ENCODE measurements at regions not wholly inside any gene's neighbourhood (a gene's known extent, or its start where the extent isn't known, plus 50 kb on each side); places are given as distances from the start of the nearest gene placed in this dataset.

- no peak for DNase-seq (ENCODE audit: low spot score)
- Histone ChIP-seq H3K27ac (ENCODE audit: low read depth, low read length, poor library complexity, severe bottlenecking) (no peak overlapping the region), H3K4me1 (ENCODE audit: insufficient read depth, low read length, poor library complexity, severe bottlenecking) (no peaks in the 10 kb centered on the region), H3K4me3 (ENCODE audit: low read depth, low read length, poor library complexity, severe bottlenecking) (no peak overlapping the region), H3K9me3 (ENCODE audit: low read depth, low read length, poor library complexity, severe bottlenecking) (no peaks in the 10 kb centered on the region), H3K27me3 (replicated peaks; ENCODE audit: insufficient read depth, low read depth, low read length, poor library complexity) (no peaks in the 10 kb centered on the region), H3K36me3 (ENCODE audit: insufficient read depth, low read length, poor library complexity, severe bottlenecking) (no peaks in the 10 kb centered on the region)
- ChIA-PET POLR2A (ENCODE audit: low non-redundant PET) (no interaction called here), CTCF (no interaction called here)
- intact Hi-C loops (cut with micrococcal nuclease; ENCODE audit: unreplicated experiment): no loop called here
- no peak for TF ChIP-seq EZH2 (IDR thresholded peaks at IDR 0.05; ENCODE audit: borderline replicate concordance, low read depth, low read length, poor library complexity, severe bottlenecking)
- no peak for TF ChIP-seq CTCF (conservative IDR thresholded peaks at IDR 0.05; ENCODE audit: low read depth, low read length)
- no TSS peak for BruUV-seq (replicated peaks)
These were observed 68.1 kb upstream of the TLE3 start for GRCh38 chr15:70165716-70166284.

- Histone ChIP-seq H3K9me3 (ENCODE audit: low read depth, low read length, poor library complexity, severe bottlenecking) (no peaks in the 10 kb centered on the region), H3K4me3 (ENCODE audit: low read depth, low read length, poor library complexity, severe bottlenecking) (no peak overlapping the region), H3K36me3 (ENCODE audit: insufficient read depth, low read length, poor library complexity, severe bottlenecking) (no peaks in the 10 kb centered on the region), H3K27me3 (replicated peaks; ENCODE audit: insufficient read depth, low read depth, low read length, poor library complexity) (no peaks in the 10 kb centered on the region), H3K27ac (ENCODE audit: low read depth, low read length, poor library complexity, severe bottlenecking) (no peak overlapping the region), H3K4me1 (ENCODE audit: insufficient read depth, low read length, poor library complexity, severe bottlenecking) (no peaks in the 10 kb centered on the region)
- no peak for DNase-seq (ENCODE audit: low spot score)
- ChIA-PET CTCF (no interaction called here), POLR2A (ENCODE audit: low non-redundant PET) (no interaction called here)
- TF ChIP-seq EZH2 (IDR thresholded peaks at IDR 0.05; ENCODE audit: borderline replicate concordance, low read depth, low read length, poor library complexity, severe bottlenecking) (no peak), CTCF (conservative IDR thresholded peaks at IDR 0.05; ENCODE audit: low read depth, low read length) (no peak)
- BruUV-seq (replicated peaks): no TSS peak
- intact Hi-C loops (cut with micrococcal nuclease; ENCODE audit: unreplicated experiment): no loop called here
These were observed 67.4 kb upstream of the TLE3 start for GRCh38 chr15:70164910-70165715.

- intact Hi-C loops (cut with micrococcal nuclease; ENCODE audit: unreplicated experiment): no loop called here
- Histone ChIP-seq H3K27me3 (replicated peaks; ENCODE audit: insufficient read depth, low read depth, low read length, poor library complexity) (no peaks in the 10 kb centered on the region), H3K9me3 (ENCODE audit: low read depth, low read length, poor library complexity, severe bottlenecking) (no peaks in the 10 kb centered on the region), H3K4me1 (ENCODE audit: insufficient read depth, low read length, poor library complexity, severe bottlenecking) (no peaks in the 10 kb centered on the region), H3K27ac (ENCODE audit: low read depth, low read length, poor library complexity, severe bottlenecking) (no peak overlapping the region), H3K4me3 (ENCODE audit: low read depth, low read length, poor library complexity, severe bottlenecking) (no peak overlapping the region), H3K36me3 (ENCODE audit: insufficient read depth, low read length, poor library complexity, severe bottlenecking) (no peaks in the 10 kb centered on the region)
- TF ChIP-seq CTCF (conservative IDR thresholded peaks at IDR 0.05; ENCODE audit: low read depth, low read length) (no peak), EZH2 (IDR thresholded peaks at IDR 0.05; ENCODE audit: borderline replicate concordance, low read depth, low read length, poor library complexity, severe bottlenecking) (no peak)
- POLR2A ChIA-PET (ENCODE audit: low non-redundant PET): no interaction called here
- no peak for DNase-seq (ENCODE audit: low spot score)
- CTCF ChIA-PET: no interaction called here
- no TSS peak for BruUV-seq (replicated peaks)
These were observed 66.6 kb upstream of the TLE3 start for GRCh38 chr15:70164156-70164900.

Data from A673 (cell line).